HEK293 (cell line): ENCODE measurements at regions not wholly inside any gene's neighbourhood (a gene's known extent, or its start where the extent isn't known, plus 50 kb on each side); places are given as distances from the start of the nearest gene placed in this dataset.

Experiments used
- ZNF549 ChIP-seq: fragments of 450-650 bp; IDR thresholded peaks from 2 replicates; pipeline ENCODE4 v1.5.1; 2018; ENCODE audit warnings: missing biosample characterization, missing genetic modification characterization, mild to moderate bottlenecking, inconsistent platforms, moderate library complexity
- TF ChIP-seq, protein P1 (sequence below): fragments of 450-650 bp; formaldehyde crosslinking; IDR thresholded peaks from 2 replicates; pipeline ENCODE4 v1.5.1; 2016; ENCODE audit warnings: missing biosample characterization, missing genetic modification characterization
- TF ChIP-seq, protein P2 (sequence below): fragments of 450-650 bp; formaldehyde crosslinking; IDR thresholded peaks from 2 replicates; pipeline ENCODE4 v1.5.1; 2016; ENCODE audit warnings: missing biosample characterization, missing genetic modification characterization

DNA sequence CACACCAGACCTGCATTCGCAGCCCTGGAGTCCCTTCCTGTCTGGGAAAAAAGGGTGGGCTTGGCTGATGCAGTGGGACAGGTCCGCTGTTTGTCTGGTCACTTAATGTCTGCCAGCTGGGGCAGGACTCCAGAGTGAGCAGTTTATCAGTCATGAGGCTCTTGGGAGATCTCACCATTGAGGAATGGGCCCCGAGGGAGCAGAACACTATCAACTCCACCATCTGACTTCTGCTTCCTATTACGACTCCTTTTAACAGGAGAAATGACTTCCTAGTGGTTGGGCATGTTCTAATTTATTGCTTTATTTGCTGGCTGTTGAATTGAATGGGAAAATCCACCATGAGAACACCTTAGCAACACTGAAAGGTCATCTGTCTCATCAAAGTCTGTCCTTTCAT lies 182.5 kb upstream of the RASSF8 start:
- TF ChIP-seq ZNF549 (tag by site-specific recombination), result no peak
- TF ChIP-seq, protein P1, sequence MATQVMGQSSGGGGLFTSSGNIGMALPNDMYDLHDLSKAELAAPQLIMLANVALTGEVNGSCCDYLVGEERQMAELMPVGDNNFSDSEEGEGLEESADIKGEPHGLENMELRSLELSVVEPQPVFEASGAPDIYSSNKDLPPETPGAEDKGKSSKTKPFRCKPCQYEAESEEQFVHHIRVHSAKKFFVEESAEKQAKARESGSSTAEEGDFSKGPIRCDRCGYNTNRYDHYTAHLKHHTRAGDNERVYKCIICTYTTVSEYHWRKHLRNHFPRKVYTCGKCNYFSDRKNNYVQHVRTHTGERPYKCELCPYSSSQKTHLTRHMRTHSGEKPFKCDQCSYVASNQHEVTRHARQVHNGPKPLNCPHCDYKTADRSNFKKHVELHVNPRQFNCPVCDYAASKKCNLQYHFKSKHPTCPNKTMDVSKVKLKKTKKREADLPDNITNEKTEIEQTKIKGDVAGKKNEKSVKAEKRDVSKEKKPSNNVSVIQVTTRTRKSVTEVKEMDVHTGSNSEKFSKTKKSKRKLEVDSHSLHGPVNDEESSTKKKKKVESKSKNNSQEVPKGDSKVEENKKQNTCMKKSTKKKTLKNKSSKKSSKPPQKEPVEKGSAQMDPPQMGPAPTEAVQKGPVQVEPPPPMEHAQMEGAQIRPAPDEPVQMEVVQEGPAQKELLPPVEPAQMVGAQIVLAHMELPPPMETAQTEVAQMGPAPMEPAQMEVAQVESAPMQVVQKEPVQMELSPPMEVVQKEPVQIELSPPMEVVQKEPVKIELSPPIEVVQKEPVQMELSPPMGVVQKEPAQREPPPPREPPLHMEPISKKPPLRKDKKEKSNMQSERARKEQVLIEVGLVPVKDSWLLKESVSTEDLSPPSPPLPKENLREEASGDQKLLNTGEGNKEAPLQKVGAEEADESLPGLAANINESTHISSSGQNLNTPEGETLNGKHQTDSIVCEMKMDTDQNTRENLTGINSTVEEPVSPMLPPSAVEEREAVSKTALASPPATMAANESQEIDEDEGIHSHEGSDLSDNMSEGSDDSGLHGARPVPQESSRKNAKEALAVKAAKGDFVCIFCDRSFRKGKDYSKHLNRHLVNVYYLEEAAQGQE (tag by site-specific recombination), result no peak
- TF ChIP-seq, protein P2, sequence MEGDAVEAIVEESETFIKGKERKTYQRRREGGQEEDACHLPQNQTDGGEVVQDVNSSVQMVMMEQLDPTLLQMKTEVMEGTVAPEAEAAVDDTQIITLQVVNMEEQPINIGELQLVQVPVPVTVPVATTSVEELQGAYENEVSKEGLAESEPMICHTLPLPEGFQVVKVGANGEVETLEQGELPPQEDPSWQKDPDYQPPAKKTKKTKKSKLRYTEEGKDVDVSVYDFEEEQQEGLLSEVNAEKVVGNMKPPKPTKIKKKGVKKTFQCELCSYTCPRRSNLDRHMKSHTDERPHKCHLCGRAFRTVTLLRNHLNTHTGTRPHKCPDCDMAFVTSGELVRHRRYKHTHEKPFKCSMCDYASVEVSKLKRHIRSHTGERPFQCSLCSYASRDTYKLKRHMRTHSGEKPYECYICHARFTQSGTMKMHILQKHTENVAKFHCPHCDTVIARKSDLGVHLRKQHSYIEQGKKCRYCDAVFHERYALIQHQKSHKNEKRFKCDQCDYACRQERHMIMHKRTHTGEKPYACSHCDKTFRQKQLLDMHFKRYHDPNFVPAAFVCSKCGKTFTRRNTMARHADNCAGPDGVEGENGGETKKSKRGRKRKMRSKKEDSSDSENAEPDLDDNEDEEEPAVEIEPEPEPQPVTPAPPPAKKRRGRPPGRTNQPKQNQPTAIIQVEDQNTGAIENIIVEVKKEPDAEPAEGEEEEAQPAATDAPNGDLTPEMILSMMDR, result no peak
